HCT116 (cell line): ENCODE measurements at regions not wholly inside any gene's neighbourhood (a gene's known extent, or its start where the extent isn't known, plus 50 kb on each side); places are given as distances from the start of the nearest gene placed in this dataset.

ENCODE experiments used
- ATF3 ChIP-seq: IDR thresholded peaks from 2 replicates; pipeline ENCODE4 v1.6.1; 2012
- CBX3 ChIP-seq: IDR thresholded peaks from 2 replicates; pipeline ENCODE4 v1.6.1; 2012; ENCODE audit warnings: low read depth
- CTCF ChIP-seq, 3 experiments: fragments of 200-600 bp in 1 of 3; sonication (generic) in 1 of 3; IDR thresholded peaks in 2 of 3; conservative IDR thresholded peaks in 1 of 3; 2 replicates each; pipeline ENCODE4 v1.5.1; 2012 to 2017; ENCODE audit warnings: low read depth in 2 of 3, low read length in 2 of 3, antibody characterized with exemption in 1 of 3, borderline replicate concordance in 1 of 3, control low read depth in 1 of 3, mild to moderate bottlenecking in 1 of 3, mixed read lengths in 1 of 3, mixed run types in 1 of 3, moderate library complexity in 1 of 3; ENCODE audit not compliant: insufficient read depth in 1 of 3
- EZH2 ChIP-seq: fragments of 200-600 bp; sonication (generic); IDR thresholded peaks from 2 replicates; pipeline ENCODE4 v1.6.1; 2017; ENCODE audit warnings: antibody characterized with exemption, mixed run types
- FOSL1 ChIP-seq: IDR thresholded peaks from 2 replicates; pipeline ENCODE4 v1.6.1; 2012; ENCODE audit warnings: low read depth
- JUND ChIP-seq: IDR thresholded peaks from 2 replicates; pipeline ENCODE4 v1.6.1; 2012
- POLR2A ChIP-seq: IDR thresholded peaks from 2 replicates; pipeline ENCODE4 v1.7.0; 2011; ENCODE audit warnings: borderline replicate concordance; ENCODE audit not compliant: insufficient read depth, insufficient read length; ENCODE audit errors: extremely low read depth
- POLR2AphosphoS5 ChIP-seq: IDR thresholded peaks from 2 replicates; pipeline ENCODE4 v1.6.1; 2011; ENCODE audit warnings: mild to moderate bottlenecking, low read depth, low read length, moderate library complexity
- RAD21 ChIP-seq: IDR thresholded peaks from 2 replicates; pipeline ENCODE4 v1.6.1; 2012; ENCODE audit warnings: low read depth, mild to moderate bottlenecking
- SIN3A ChIP-seq: IDR thresholded peaks from 2 replicates; pipeline ENCODE4 v1.6.1; 2012; ENCODE audit warnings: low read depth
- SP1 ChIP-seq: IDR thresholded peaks from 2 replicates; pipeline ENCODE4 v1.6.1; 2012; ENCODE audit warnings: low read depth
- SRF ChIP-seq: IDR thresholded peaks from 2 replicates; pipeline ENCODE4 v1.6.1; 2012; ENCODE audit warnings: low read depth
- YY1 ChIP-seq: IDR thresholded peaks from 2 replicates; pipeline ENCODE4 v1.6.1; 2011; ENCODE audit warnings: low read length, low read depth, moderate library complexity, mild to moderate bottlenecking; ENCODE audit not compliant: insufficient replicate concordance; ENCODE audit errors: extremely low read depth
- TF ChIP-seq, protein P1 (sequence below): IDR thresholded peaks from 2 replicates; pipeline ENCODE4 v1.6.1; 2012; ENCODE audit warnings: low read depth

GRCh38 chr5:33281431-33281843 lies 159.3 kb upstream of the TARS1 start:
- no peak for TF ChIP-seq POLR2AphosphoS5
- TF ChIP-seq SP1, result no peak
- TF ChIP-seq, protein P1, sequence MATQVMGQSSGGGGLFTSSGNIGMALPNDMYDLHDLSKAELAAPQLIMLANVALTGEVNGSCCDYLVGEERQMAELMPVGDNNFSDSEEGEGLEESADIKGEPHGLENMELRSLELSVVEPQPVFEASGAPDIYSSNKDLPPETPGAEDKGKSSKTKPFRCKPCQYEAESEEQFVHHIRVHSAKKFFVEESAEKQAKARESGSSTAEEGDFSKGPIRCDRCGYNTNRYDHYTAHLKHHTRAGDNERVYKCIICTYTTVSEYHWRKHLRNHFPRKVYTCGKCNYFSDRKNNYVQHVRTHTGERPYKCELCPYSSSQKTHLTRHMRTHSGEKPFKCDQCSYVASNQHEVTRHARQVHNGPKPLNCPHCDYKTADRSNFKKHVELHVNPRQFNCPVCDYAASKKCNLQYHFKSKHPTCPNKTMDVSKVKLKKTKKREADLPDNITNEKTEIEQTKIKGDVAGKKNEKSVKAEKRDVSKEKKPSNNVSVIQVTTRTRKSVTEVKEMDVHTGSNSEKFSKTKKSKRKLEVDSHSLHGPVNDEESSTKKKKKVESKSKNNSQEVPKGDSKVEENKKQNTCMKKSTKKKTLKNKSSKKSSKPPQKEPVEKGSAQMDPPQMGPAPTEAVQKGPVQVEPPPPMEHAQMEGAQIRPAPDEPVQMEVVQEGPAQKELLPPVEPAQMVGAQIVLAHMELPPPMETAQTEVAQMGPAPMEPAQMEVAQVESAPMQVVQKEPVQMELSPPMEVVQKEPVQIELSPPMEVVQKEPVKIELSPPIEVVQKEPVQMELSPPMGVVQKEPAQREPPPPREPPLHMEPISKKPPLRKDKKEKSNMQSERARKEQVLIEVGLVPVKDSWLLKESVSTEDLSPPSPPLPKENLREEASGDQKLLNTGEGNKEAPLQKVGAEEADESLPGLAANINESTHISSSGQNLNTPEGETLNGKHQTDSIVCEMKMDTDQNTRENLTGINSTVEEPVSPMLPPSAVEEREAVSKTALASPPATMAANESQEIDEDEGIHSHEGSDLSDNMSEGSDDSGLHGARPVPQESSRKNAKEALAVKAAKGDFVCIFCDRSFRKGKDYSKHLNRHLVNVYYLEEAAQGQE, result no peak
- TF ChIP-seq JUND, result no peak
- TF ChIP-seq CTCF (IDR thresholded peaks at IDR 0.05 in 2 of 3, conservative IDR thresholded peaks at IDR 0.05 in 1 of 3; ENCODE audit: borderline replicate concordance in 1 of 3, insufficient read depth in 1 of 3, low read depth in 2 of 3, low read length in 2 of 3), result no peak
- no peak for TF ChIP-seq YY1
- no peak for TF ChIP-seq POLR2A
- TF ChIP-seq RAD21, result no peak
- TF ChIP-seq CBX3, result no peak
- no peak for TF ChIP-seq EZH2
- no peak for TF ChIP-seq SIN3A
- TF ChIP-seq FOSL1, result no peak
- TF ChIP-seq SRF, result no peak
- no peak for TF ChIP-seq ATF3
